NCI-H146 (cell line): ENCODE measurements at regions not wholly inside any gene's neighbourhood (a gene's known extent, or its start where the extent isn't known, plus 50 kb on each side); places are given as distances from the start of the nearest gene placed in this dataset.

ENCODE experiments used
- DNase-seq: peaks from one replicate; lab custom pipeline; 2025; lab: John Stamatoyannopoulos, UW

DNA sequence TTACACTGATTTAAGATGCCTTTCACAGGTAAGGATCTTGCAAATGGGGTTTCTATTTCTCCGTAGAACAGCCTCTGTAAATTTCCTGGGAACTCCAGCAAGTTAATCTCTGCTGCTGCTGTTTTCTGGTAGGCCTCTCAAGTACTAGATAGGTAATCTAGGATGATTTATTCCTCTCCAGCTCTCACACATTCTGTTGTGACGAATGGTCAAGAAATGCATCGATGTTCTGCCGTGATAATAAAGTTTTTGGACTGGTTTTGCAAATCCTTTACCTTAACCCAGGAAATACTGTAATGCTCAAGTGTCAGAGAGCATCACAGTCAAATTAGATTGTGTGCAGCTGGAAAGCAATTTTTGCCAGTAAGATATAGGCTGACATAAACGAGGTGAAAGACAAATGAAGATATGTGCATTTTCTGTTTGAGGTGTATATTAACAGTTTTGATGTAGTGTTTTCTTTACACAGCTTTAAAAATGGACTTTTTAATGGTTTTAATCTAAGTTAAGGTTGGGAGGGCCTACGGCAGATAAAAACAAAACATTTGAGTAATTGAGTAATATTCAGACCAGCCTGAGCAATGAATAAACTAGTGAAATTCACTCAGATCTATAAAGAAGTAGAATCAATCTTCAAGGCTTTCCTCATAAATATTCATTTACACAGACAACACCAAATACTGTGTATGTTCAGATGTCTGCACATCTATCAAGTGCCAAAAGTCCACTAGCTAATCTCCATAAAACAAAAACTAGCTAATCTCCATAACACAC, 300.6 kb upstream of the EDIL3 start:
- DNase-seq, result no peak

DNA sequence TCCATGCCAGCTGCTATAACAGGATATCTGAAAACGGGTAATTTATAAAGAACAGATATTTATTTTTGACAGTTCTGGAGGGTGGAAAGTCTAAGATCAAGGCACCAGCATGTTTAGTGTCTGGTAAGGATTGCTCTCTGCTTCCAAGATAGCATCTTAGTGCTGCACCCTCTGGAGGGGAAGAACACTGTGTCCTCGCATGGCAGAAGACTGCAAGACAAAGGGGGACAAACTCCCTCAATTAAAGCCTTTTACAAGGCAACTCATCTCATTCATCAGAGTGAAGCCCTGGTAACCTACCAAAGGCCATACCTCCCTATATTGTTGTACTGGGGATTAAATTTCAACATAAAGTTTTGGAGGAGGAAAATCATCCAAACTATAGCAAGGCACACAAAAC, 298.9 kb upstream of the EDIL3 start:
- no peak for DNase-seq

DNA sequence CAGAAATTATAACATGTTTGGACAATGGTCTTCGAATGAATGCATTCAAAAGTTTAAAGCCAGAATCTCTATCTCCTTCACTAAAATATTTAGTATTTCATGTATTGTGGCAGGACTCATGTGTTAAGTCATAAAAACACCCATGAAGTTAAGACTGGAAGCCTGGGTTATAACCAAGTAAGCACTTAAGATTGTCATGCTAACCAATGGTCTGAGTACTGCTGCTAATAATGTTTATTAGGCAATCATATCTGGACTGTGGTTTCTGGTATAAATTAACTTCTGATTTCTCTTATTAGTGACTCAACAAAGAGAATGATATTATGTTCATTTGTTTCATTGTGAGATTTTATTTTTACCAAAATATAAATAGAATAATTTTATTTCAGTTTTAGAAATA, 297.9 kb upstream of the EDIL3 start:
- DNase-seq, result no peak

DNA sequence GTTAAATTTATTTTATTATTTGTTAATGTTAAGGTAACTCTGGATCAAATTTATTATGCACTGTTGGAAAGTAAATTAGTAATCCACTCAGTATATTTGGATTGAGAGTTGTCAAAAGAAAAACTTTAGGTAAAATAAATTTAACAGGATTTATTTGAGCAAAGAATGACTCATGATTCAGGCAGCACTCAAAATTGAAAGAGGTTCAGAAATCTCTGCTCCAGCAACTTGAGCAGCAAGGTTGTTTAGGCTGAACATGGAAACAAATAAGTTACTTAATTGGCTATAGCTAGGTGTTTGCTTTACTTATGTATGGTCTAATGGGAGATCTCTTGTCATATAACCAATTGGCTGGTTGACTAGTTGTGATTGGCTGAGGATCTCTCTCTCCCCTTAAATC, 296.2 kb upstream of the EDIL3 start:
- DNase-seq, result no peak

DNA sequence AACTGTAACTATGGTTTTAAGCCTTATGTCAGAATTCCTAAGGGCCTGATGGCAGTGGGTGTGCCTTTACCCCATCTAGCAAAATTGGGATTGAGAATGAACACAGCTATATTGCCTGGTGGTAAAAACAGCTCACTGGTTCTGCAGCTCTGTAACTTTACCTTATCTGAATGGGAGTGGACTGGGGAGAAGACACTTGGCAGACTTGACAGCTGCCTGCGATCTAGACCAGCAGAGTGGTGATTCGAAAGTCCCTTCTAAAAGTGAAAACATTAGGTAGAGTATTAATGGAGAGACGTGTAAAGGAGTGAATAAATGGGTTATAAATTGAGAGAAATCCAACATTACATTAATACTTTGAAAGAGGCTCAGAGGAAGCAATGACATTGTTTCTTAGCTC, 289.1 kb upstream of the EDIL3 start:
- DNase-seq, result no peak

DNA sequence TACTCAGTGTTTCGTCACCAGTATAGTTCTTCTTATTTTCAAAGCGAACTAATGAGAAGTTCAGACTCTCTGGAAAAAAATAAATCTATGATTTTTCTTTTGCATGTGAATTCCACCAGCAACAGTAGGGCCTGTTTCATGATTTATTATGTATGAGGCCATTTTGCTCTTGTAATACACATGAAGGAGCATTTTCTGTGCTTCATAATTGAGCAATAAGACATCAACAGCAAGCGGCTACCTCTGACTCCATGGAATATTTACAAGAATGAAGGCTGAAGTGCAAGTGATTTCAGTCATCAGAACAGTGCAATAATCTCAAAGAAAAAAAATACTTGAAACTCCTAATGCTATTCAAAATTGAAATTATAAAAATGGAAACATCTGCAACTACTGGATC, 282.9 kb upstream of the EDIL3 start:
- no peak for DNase-seq

DNA sequence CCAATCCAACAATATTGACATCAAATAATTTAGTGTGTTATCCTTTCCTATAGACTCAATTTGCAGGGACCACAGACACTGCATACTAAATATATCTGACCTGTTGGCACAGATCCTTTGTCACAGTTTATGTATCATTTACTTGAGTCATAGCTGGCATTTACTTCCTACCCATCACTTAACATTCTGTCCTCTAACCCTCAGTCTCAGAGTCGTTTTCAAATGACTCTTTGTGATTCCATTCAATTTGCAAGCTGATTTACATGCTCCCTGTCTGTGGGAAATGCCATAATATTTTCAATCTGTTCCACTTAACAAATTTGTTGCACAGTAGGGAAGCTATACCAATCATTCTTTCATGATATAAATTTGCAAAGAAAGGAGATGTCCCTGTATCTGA, 265.7 kb upstream of the EDIL3 start:
- DNase-seq, result no peak

DNA sequence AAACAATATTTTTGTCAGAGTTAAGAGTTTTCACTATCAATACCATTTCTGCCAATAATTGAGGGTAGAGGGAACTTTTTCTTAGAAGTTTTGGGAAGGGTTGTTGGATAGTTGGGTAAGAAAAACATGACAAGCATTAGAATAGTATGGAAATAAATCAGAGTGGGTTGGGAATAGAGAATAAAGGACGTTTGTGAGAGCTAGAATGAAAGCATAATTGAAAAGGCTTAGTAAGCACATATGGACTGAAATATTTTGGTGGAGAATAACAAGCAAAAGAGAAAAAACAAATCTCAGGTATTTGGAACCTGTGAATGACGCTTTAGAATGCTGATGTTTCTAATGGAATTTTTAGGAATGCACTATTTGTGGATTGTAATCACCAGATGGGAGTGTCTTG, 262.9 kb upstream of the EDIL3 start:
- DNase-seq, result no peak

DNA sequence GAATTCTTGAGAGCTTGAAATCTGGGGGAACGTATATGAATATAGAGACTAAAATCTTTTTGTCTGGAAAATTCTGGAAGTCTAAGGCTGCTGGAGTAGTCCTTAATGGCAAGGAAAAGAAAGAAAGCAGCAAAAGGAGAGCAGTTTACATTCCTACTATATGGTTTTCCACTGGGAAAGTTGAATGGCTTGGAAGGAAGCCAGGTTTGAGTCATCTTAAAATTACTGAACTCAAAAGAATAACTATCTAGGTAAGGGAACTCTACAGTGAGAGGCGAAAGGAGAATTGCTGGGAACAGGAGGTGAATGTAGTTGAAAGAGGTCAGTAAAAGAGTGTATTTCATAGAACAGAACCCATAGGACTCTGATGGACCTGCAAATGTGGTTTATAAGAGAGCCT, 258.1 kb upstream of the EDIL3 start:
- DNase-seq, result no peak

DNA sequence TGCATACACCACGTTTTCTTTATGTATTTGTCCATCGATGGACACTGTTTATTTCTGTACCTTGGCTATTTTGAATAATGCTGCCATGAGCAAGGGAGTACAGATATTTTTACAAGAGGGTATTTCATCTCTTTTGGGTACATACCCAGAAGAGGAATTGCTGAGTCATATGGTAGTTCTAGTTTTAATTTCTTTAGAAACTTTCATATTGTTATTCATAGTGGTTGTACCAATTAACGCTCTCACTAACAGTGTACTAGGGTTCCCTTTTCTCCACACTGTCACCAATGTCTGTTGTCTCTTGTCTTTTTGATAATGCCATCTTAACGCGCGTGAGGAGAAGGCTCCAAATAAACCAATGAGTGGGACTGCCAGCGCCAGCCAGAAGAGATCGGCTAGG, 257.6 kb upstream of the EDIL3 start:
- DNase-seq, result no peak

DNA sequence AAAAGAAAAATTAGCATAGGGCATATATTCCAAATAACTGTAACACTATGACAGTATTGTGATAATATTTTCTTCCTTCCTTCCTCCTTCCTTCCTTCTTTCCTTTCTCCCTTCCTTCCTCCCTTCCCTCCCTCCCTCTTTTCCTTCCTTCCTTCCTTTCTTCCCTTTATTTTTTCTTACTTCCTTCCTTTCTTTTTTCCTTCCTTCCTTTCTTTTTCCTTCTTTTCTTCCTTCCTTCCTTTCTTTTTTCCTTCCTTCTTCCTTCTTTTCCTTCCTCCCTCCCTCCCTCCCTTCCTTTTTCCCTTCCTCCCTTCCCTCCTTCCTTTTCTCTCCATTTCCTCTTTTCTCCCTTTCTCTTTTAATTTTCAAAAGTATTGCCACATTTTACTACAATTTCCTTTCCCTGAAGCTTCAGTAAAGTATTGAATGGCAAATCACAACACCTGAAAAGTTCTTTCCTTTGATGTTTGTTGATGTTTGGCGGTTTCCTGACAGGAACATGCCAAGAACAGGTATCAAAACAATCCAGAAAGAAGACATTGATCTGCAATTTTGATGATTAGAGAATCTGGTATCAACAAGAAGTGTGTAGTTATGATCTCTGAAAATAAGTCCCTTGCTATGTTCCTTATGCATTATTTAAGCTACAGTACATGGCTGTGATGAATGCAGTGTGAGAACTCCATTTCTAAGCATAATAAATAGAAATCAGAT, 253.1 kb upstream of the EDIL3 start:
- DNase-seq, result no peak

DNA sequence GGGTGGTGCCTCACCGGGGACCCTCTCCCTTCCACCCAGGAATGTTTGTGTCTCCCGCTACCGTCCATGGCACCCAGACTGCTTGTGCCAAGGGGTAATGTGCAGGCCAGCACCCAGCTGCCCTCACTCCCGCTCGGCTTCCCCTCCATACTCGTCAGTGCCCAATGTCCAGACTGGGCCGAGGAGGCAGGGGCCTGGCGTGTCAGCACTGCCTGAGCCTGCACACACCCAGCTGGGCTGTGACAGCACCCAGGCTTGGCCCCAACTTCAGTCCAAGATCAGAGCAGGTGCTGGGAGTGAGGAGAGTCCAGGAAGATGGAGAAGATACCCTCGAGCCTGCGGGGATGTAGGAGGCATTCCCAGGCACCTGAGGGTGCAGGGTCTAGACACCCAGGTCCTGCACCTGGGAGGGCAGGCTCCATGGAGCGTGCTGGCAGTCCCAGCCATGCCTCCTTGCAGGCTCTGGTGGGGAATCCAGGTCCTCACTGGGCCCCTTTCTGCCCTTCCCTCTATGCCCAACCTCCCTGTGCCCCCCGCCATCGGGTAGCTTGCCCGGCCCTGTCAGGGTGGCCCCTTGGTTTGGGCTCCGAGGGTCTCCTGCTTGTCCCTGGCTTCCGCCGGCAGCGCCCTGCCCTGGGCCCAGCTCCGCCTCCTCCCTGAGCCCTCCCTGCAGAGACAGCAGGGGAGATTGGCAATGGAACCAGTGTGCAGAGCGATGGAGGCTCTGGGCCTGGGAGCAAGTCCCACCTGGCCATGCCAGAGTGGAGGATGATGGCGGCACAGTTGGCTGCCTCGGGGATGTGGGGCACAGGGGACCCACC, 250.8 kb upstream of the EDIL3 start:
- DNase-seq, result no peak

DNA sequence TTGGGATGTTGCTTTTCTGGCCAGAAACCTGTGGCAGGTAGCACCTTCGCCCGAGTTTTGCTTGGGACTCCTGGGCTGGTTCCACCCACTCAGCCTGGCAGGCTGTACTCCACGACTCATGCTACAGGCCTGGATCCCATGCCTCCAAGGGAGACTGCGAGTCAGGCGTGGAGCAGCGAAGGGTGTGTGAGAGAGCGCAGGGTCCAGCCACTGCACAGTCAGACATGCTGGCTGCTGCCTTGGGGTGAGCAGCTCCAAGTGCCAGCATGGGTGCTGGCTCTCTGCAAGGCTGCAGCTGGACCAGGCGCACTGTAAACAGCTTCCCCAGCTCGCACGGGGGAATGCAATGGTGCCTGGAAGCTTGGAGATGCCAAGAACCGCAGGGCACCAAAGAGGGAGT, 249.6 kb upstream of the EDIL3 start:
- DNase-seq, result no peak

DNA sequence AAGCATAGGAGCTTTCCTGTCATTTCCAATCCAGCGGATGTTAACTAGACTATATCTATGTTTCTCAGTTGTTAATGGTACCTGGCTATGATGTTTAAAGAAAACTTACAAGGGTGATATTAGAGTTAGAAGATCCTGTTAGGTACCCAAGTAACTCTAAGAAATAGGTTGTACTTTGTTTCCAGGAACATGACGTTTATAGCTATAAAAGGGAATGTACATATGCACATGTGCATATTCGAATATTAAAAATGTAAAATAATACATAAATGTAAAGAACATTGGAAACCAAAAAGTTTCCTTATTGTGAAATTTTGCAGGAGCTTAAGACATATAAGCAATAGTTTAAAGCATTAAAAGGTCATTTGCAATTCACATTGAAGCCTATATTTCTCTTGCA, 247.7 kb upstream of the EDIL3 start:
- DNase-seq, result no peak

DNA sequence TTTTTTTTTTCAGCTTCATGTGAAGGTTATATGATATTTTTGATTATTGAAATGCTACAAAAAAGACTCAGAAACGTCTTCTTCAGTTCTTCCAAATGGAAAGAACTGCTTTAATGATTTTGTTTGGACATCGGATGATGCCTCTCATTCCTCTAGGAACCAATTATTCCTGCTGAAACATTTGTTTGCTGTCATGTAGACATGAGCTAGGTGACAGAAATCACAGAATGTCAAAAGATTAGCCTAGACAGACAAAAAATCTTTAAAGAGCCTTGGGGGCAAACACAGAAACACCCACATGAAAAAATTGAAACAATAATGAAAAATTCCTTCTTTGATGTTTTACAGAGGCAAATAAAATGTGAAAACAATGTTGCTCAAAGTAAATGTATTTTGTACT, 244.2 kb upstream of the EDIL3 start:
- DNase-seq, result no peak

DNA sequence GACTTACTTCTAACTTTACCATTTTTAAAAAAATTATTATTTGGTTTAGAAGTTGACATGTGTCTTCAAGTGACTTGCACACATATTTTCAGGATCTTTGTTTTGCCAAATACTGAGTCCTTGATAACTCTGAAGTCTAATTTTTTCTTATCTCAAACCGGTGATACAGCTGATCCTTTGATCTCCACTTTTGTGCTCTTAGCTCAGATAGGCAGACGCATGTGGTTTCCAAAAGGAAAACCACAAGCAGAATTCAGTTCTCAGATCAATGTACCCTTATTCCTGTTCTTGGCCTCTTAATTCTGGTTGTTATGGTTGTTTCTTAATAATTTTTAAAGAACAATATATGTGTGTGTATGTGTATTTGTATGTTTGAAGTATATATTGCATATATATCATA, 238.3 kb upstream of the EDIL3 start:
- DNase-seq, result no peak

DNA sequence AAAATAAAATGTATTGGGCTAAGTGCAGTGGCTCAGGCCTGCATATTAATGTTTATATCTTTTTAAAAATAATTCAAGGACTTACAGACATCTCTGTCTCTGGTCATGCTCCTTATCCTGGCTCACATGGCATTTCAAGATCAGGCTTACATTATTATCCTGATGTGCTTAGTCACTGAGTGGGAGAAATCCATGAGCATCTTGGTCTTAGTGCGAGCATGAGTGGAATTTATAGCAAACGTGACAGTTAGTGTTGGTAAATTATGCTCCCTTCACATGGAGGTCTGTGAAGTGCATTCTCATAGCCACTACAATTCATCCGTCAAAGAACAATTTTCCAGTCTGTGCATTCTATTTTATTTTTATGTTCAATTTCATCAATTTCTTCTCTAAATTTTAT, 237.8 kb upstream of the EDIL3 start:
- DNase-seq, result no peak

DNA sequence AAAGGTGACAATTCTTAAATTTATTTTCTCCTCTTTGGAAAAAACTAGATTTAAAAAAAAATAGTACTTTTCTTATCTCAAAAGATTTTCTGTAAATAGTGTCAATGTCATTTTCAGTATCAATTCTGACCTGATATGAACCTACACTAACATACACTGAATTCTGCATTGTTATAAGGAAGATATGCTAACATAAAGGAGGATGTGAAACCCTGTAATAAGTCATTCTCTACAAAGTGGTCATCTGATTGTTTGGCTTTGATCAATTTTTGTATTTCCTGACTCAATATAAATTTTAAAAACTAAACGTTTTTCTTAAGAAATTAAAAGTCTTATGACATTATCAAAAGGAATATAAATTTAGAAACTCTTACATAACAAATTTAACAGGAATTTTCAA, 233.6 kb upstream of the EDIL3 start:
- DNase-seq, result no peak

DNA sequence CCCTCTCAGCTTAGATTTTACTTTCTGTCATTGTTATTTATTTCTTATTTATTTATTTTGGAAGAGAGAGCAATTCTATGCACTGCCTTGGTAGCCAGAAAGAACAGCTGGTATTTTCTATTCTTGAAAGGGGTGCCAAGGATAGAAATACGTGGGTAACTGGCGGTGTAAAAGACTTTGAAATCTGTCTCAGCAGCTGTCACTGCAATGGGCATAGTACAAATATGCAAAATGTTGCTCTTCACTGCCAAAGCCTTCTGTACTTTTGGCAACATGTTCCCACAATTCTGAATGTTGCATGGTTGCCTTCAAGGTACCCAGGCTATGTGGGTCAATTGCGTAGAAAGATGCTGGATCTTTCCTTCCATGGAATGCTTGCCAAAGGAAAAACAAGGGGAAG, 230.2 kb upstream of the EDIL3 start:
- DNase-seq, result no peak

DNA sequence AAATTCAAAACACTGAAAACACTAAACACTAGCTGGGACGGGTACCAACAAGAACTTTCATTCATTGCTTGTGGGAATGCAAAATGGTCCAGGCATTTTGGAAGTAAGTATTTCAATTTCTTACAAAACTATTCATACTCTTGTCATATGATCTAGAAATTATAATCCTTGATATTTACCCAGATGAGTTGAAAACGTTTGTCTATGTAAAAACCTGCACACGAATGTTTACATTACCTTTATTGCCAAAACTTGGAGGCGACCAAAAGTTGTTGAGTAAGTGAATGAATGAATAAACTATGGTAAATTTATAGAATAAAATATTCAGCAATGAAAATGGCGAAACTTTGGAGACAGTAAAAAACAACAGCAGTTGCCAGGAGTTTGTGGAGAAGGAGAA, 222.1 kb upstream of the EDIL3 start:
- DNase-seq, result no peak

DNA sequence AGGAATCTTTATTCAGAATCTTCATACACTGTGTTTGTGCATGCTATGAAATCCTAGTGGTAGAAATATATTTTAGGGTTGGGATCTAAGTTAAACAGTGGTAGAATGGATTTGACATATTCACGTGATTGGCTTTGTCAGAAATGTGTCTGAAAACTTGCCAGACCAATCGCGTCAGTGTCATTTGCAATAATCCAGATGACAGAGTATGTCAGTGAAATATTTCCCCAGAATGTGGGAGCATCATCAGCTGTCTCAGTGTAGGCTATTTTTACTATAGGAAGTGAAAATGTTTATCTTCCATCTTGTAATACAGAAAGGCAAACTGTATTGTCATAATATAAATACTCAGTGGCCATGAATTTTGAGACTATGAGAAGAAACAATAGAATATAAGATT, 220.6 kb upstream of the EDIL3 start:
- DNase-seq, result no peak

DNA sequence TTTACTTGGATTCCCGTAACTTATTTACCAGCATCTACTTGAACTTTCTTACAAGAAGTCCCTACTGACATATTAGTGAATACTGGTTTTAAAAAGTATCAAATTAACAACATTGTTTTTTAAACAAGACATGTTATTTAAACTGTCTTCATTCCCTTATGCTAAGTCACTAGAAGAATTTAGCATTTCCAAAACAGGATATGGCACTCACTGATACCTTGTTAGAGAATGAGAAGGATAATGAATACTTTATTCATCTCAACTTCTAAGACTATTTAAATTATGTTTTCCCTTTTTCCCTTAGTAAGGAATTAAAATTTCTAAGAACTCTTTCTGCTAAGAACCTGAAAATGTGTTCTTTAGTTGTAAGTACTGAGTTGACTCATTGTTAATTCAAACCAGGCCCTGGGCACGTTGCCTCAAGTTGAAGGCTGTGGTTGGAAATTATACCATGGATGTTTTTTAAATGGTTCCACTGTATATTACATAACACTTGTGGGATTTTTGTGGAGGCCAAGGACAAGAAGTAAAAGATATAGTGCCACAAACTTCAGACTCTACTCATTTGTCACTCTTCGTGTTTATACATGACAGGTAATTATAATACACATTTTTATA, 219.0 kb upstream of the EDIL3 start:
- no peak for DNase-seq

DNA sequence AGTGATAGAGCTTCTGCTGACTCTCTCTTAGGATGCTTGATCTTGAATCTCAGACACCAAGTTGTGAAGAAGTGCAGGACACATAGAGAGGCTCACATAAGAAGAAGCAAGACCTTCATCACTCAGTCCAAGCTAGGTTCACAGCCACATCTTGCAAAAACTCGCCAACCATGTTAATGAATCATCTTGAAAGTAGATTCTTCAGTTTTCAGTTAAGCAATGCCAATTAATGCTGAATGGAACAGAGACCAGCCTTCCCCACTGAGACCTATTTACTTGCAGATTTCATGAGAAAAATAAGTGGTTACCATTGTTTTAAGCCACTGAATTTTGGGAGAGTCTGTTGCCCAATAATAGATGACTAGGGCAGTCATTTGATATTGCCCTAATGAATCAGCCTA, 217.7 kb upstream of the EDIL3 start:
- no peak for DNase-seq
